HCT116 (cell line): ENCODE measurements at regions not wholly inside any gene's neighbourhood (a gene's known extent, or its start where the extent isn't known, plus 50 kb on each side); places are given as distances from the start of the nearest gene placed in this dataset.

ENCODE experiments used
- ATAC-seq: fragments of 200-7000 bp; cut with Tn5 transposase; 2 replicates; pipeline ENCODE4 v1.9.1; 2020; ENCODE audit warnings: mild to moderate bottlenecking, moderate library complexity
- BruUV-seq: library from RNA; stranded (reverse); fragments of 400-500 nt; replicated peaks from 2 replicates; lab custom pipeline; 2021; lab: Mats Ljungman, UMichigan
- CTCF ChIA-PET: fragments of 300-600 bp; sonication (Branson Sonifier 250); formaldehyde crosslinking; loops from one replicate; lab custom pipeline; 2021; ENCODE audit warnings: antibody characterized with exemption; lab: Charles Lee
- POLR2A ChIA-PET: fragments of 300-600, 350-600 bp; sonication (Branson Sonifier 250); formaldehyde crosslinking; loops from one replicate; lab custom pipeline; 2021; ENCODE audit warnings: antibody characterized with exemption; lab: Charles Lee
- RAD21 ChIA-PET, 2 experiments: fragments of 300-600 bp; sonication (Branson Sonifier 250); formaldehyde crosslinking; loops; one replicate each; lab custom pipeline; 2023; ENCODE audit warnings: low total read pairs in 2 of 2; ENCODE audit not compliant: uncharacterized antibody in 2 of 2, unreplicated experiment in 2 of 2, low non-redundant PET in 1 of 2; lab: Charles Lee
- DNase-seq: peaks from one replicate; pipeline ENCODE4 v3.0.0-alpha.2; 2010; ENCODE audit warnings: low read depth, low spot score
- H2AFZ ChIP-seq: fragments of 200-600 bp; shearing (Covaris generic), sonication (generic); 2 replicates; pipeline ENCODE4 v1.6.1; 2017; ENCODE audit warnings: low read depth, mixed run types, mixed read lengths, antibody characterized with exemption, low read length; ENCODE audit not compliant: poor library complexity, severe bottlenecking
- H3K27ac ChIP-seq: 2 replicates; pipeline ENCODE4 v1.5.1; 2012; ENCODE audit warnings: low read depth, low read length
- H3K27me3 ChIP-seq: fragments of 200-600 bp; sonication (generic); 2 replicates; pipeline ENCODE4 v1.6.1; 2016; ENCODE audit warnings: mixed run types, low read length, mixed read lengths; ENCODE audit not compliant: insufficient read depth
- H3K36me3 ChIP-seq, 2 experiments: fragments of 200-500 bp in 1 of 2; fragments of 200-600 bp in 1 of 2; sonication (Bioruptor generic) in 1 of 2; sonication (generic) in 1 of 2; 2 replicates each; pipeline versions ENCODE4 v1.5.1 to v1.6.1; 2014 to 2016; ENCODE audit warnings: low read length in 2 of 2, inconsistent platforms in 1 of 2, mixed read lengths in 1 of 2, mixed run types in 1 of 2; ENCODE audit not compliant: insufficient read depth in 2 of 2, control insufficient read depth in 1 of 2
- H3K4me1 ChIP-seq, 2 experiments: fragments of 200-600 bp in 1 of 2; sonication (generic) in 1 of 2; 2 replicates each; pipeline versions ENCODE4 v1.5.1 to v1.6.1; 2012 to 2017; ENCODE audit warnings: low read length in 2 of 2, inconsistent platforms in 1 of 2, mild to moderate bottlenecking in 1 of 2, mixed read lengths in 1 of 2, mixed run types in 1 of 2, moderate library complexity in 1 of 2; ENCODE audit not compliant: insufficient read depth in 2 of 2, control insufficient read depth in 1 of 2
- H3K4me2 ChIP-seq: fragments of 200-600 bp; sonication (generic); 2 replicates; pipeline ENCODE4 v1.6.1; 2017; ENCODE audit warnings: mixed run types, low read length, mixed read lengths
- H3K4me3 ChIP-seq, 2 experiments: fragments of 200-600 bp in 1 of 2; sonication (generic) in 1 of 2; replicated peaks in 1 of 2; 2 replicates each; pipeline ENCODE4 v1.5.1; 2011 to 2016; ENCODE audit warnings: low read length in 2 of 2, control low read depth in 1 of 2, low read depth in 1 of 2, mild to moderate bottlenecking in 1 of 2, mixed read lengths in 1 of 2, mixed run types in 1 of 2
- H3K79me2 ChIP-seq: fragments of 200-600 bp; sonication (generic); 2 replicates; pipeline ENCODE4 v1.6.1; 2017; ENCODE audit warnings: mild to moderate bottlenecking, mixed run types, low read length, moderate library complexity, mixed read lengths; ENCODE audit not compliant: insufficient read depth
- H3K9ac ChIP-seq: fragments of 200-600 bp; sonication (generic); 2 replicates; pipeline ENCODE4 v1.6.1; 2016; ENCODE audit warnings: low read length, mixed read lengths
- H3K9me2 ChIP-seq: fragments of 200-600 bp; sonication (generic), shearing (Covaris generic); 2 replicates; pipeline ENCODE4 v1.6.1; 2017; ENCODE audit warnings: mixed run types, mild to moderate bottlenecking, moderate library complexity; ENCODE audit not compliant: insufficient read depth
- H3K9me3 ChIP-seq, 2 experiments: fragments of 200-500 bp in 1 of 2; fragments of 200-600 bp in 1 of 2; sonication (Bioruptor generic) in 1 of 2; sonication (generic) in 1 of 2; 2 replicates each; pipeline ENCODE4 v1.6.1; 2014 to 2017; ENCODE audit warnings: low read length in 2 of 2, mixed read lengths in 2 of 2, inconsistent platforms in 1 of 2, low read depth in 1 of 2, mild to moderate bottlenecking in 1 of 2, mixed run types in 1 of 2, moderate library complexity in 1 of 2; ENCODE audit not compliant: control insufficient read depth in 1 of 2, insufficient read depth in 1 of 2
- H4K20me1 ChIP-seq: fragments of 200-600 bp; sonication (generic), shearing (Covaris generic); 2 replicates; pipeline ENCODE4 v1.6.1; 2017; ENCODE audit warnings: mixed run types, mild to moderate bottlenecking, moderate library complexity; ENCODE audit not compliant: insufficient read depth
- CEBPB ChIP-seq: IDR thresholded peaks from 2 replicates; pipeline ENCODE4 v1.6.1; 2012; ENCODE audit warnings: low read depth
- ELF1 ChIP-seq: IDR thresholded peaks from 2 replicates; pipeline ENCODE4 v1.6.1; 2012; ENCODE audit warnings: low read depth, borderline replicate concordance
- EZH2 ChIP-seq: fragments of 200-600 bp; sonication (generic); IDR thresholded peaks from 2 replicates; pipeline ENCODE4 v1.6.1; 2017; ENCODE audit warnings: antibody characterized with exemption, mixed run types
- POLR2A ChIP-seq: IDR thresholded peaks from 2 replicates; pipeline ENCODE4 v1.7.0; 2011; ENCODE audit warnings: borderline replicate concordance; ENCODE audit not compliant: insufficient read depth, insufficient read length; ENCODE audit errors: extremely low read depth
- SIN3A ChIP-seq: IDR thresholded peaks from 2 replicates; pipeline ENCODE4 v1.6.1; 2012; ENCODE audit warnings: low read depth
- SRF ChIP-seq: IDR thresholded peaks from 2 replicates; pipeline ENCODE4 v1.6.1; 2012; ENCODE audit warnings: low read depth
- YY1 ChIP-seq: IDR thresholded peaks from 2 replicates; pipeline ENCODE4 v1.6.1; 2011; ENCODE audit warnings: low read length, low read depth, moderate library complexity, mild to moderate bottlenecking; ENCODE audit not compliant: insufficient replicate concordance; ENCODE audit errors: extremely low read depth
- ZNF274 ChIP-seq: fragments of 200-500 bp; sonication (Bioruptor generic); IDR thresholded peaks from 2 replicates; pipeline ENCODE4 v1.6.1; 2014; ENCODE audit warnings: mild to moderate bottlenecking, low read depth, low read length, inconsistent platforms
- intact Hi-C: fragments of 100-400 bp; cut with micrococcal nuclease; formaldehyde crosslinking; loops from 2 replicates; pipeline ENCODE4 v1.10.0; 2022
- TF ChIP-seq, protein P1 (sequence below): IDR thresholded peaks from 2 replicates; pipeline ENCODE4 v1.6.1; 2012
- TF ChIP-seq, protein P2 (sequence below): IDR thresholded peaks from 2 replicates; pipeline ENCODE4 v1.6.1; 2012; ENCODE audit warnings: low read depth
- TF ChIP-seq, protein P3 (sequence below): IDR thresholded peaks from 2 replicates; pipeline ENCODE4 v1.6.1; 2012
- TF ChIP-seq, protein P4 (sequence below), 3 experiments: fragments of 200-600 bp in 1 of 3; sonication (generic) in 1 of 3; IDR thresholded peaks in 2 of 3; conservative IDR thresholded peaks in 1 of 3; 2 replicates each; pipeline ENCODE4 v1.5.1; 2012 to 2017; ENCODE audit warnings: low read depth in 2 of 3, low read length in 2 of 3, antibody characterized with exemption in 1 of 3, borderline replicate concordance in 1 of 3, control low read depth in 1 of 3, mild to moderate bottlenecking in 1 of 3, mixed read lengths in 1 of 3, mixed run types in 1 of 3, moderate library complexity in 1 of 3; ENCODE audit not compliant: insufficient read depth in 1 of 3

DNA sequence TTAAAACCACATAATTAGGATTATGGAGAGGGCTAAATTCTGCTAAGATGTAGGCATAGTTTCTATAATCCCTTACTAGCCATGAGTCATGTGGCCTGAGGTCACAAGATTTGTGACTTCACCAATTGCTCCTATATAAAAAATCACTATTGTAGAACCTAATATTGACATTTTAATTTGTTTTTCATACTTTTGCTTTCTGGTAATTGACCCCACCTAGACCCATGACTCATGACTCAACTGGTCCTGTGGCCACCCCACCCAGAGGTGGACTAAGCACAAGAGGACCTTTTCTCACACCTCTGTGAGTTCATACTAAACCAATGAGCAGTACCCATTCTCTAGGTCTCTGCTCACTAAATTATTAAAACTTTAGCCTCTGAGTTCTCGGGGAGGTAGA is 1567.5 kb upstream of the LRRTM1 start (continued):
- TF ChIP-seq, protein P1, sequence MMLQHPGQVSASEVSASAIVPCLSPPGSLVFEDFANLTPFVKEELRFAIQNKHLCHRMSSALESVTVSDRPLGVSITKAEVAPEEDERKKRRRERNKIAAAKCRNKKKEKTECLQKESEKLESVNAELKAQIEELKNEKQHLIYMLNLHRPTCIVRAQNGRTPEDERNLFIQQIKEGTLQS: no peak
- TF ChIP-seq, protein P2, sequence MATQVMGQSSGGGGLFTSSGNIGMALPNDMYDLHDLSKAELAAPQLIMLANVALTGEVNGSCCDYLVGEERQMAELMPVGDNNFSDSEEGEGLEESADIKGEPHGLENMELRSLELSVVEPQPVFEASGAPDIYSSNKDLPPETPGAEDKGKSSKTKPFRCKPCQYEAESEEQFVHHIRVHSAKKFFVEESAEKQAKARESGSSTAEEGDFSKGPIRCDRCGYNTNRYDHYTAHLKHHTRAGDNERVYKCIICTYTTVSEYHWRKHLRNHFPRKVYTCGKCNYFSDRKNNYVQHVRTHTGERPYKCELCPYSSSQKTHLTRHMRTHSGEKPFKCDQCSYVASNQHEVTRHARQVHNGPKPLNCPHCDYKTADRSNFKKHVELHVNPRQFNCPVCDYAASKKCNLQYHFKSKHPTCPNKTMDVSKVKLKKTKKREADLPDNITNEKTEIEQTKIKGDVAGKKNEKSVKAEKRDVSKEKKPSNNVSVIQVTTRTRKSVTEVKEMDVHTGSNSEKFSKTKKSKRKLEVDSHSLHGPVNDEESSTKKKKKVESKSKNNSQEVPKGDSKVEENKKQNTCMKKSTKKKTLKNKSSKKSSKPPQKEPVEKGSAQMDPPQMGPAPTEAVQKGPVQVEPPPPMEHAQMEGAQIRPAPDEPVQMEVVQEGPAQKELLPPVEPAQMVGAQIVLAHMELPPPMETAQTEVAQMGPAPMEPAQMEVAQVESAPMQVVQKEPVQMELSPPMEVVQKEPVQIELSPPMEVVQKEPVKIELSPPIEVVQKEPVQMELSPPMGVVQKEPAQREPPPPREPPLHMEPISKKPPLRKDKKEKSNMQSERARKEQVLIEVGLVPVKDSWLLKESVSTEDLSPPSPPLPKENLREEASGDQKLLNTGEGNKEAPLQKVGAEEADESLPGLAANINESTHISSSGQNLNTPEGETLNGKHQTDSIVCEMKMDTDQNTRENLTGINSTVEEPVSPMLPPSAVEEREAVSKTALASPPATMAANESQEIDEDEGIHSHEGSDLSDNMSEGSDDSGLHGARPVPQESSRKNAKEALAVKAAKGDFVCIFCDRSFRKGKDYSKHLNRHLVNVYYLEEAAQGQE: no peak
- TF ChIP-seq CEBPB (no peak), ZNF274 (no peak)

DNA sequence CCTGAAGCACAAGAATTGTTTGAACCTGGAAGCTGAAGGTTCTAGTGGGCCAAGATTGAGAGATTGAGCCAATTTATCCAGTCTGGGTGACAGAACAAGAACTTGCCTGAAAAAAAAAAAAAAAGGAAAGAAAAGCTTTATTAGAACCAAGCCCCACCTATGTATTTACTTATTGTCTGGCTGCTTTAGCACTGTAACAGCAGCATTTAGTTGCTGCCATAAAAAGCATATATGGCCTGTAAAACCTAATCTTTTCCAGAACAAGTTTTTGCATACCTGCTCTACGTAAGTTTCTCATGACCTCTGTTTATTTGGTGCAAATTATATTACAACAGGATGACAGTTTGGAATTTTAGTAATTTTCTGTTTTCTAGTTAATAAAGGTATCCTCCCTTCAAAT is 1565.6 kb upstream of the LRRTM1 start:
- Histone ChIP-seq H3K9me2 (no peaks in the 10 kb centered on the region), H3K36me3 (no peaks in the 10 kb centered on the region), H3K79me2 (no peaks in the 10 kb centered on the region), H3K27ac (no peak overlapping the region), H3K4me1 (peaks cover 0 to 8% of the 10 kb centered on the region in 2 experiments; a peak in 2 of 4 replicates), H2AFZ (no peak overlapping the region), H3K4me2 (no peak overlapping the region), H3K27me3 (no peaks in the 10 kb centered on the region), H3K9me3 (no peaks in the 10 kb centered on the region), H3K9ac (no peak overlapping the region), H3K4me3 (no peak overlapping the region), H4K20me1 (no peaks in the 10 kb centered on the region)
- DNase-seq (no peak), ATAC-seq (no peak)
- ChIA-PET CTCF (no interaction called here), RAD21 (no interaction called here), POLR2A (no interaction called here)
- intact Hi-C loops: no loop called here
- BruUV-seq: no TSS peak
- TF ChIP-seq, protein P3, sequence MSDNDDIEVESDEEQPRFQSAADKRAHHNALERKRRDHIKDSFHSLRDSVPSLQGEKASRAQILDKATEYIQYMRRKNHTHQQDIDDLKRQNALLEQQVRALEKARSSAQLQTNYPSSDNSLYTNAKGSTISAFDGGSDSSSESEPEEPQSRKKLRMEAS: no peak
- TF ChIP-seq SRF (no peak), ZNF274 (no peak), ELF1 (no peak), EZH2 (no peak), POLR2A (no peak), SIN3A (no peak), YY1 (no peak)
- TF ChIP-seq, protein P4, sequence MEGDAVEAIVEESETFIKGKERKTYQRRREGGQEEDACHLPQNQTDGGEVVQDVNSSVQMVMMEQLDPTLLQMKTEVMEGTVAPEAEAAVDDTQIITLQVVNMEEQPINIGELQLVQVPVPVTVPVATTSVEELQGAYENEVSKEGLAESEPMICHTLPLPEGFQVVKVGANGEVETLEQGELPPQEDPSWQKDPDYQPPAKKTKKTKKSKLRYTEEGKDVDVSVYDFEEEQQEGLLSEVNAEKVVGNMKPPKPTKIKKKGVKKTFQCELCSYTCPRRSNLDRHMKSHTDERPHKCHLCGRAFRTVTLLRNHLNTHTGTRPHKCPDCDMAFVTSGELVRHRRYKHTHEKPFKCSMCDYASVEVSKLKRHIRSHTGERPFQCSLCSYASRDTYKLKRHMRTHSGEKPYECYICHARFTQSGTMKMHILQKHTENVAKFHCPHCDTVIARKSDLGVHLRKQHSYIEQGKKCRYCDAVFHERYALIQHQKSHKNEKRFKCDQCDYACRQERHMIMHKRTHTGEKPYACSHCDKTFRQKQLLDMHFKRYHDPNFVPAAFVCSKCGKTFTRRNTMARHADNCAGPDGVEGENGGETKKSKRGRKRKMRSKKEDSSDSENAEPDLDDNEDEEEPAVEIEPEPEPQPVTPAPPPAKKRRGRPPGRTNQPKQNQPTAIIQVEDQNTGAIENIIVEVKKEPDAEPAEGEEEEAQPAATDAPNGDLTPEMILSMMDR (IDR thresholded peaks at IDR 0.05 in 2 of 3, conservative IDR thresholded peaks at IDR 0.05 in 1 of 3; ENCODE audit: borderline replicate concordance in 1 of 3, insufficient read depth in 1 of 3, low read depth in 2 of 3, low read length in 2 of 3): no peak
